GM12878 (cell line): ENCODE measurements at regions not wholly inside any gene's neighbourhood (a gene's known extent, or its start where the extent isn't known, plus 50 kb on each side); places are given as distances from the start of the nearest gene placed in this dataset.

Experiments used
- ATAC-seq: fragments of 200-7000 bp; cut with Tn5 transposase; 3 replicates; pipeline ENCODE4 v1.9.1; 2020; ENCODE audit warnings: mild to moderate bottlenecking, moderate library complexity
- BruUV-seq: library from RNA; stranded (reverse); fragments of 400-500 nt; replicated peaks from 2 replicates; lab custom pipeline; 2021; lab: Mats Ljungman, UMichigan
- CTCF ChIA-PET: fragments of 300-600 bp; sonication (Branson Sonifier 250); formaldehyde crosslinking; extraction: SDS; loops from one replicate; lab custom pipeline; 2021; ENCODE audit warnings: inconsistent platforms; lab: Yijun Ruan, JAX
- POLR2A ChIA-PET: fragments of 350-600 bp; formaldehyde crosslinking; extraction: SDS; loops from one replicate; lab custom pipeline; 2021; ENCODE audit warnings: inconsistent platforms; lab: Charles Lee
- RAD21 ChIA-PET: fragments of 300-600 bp; sonication (Branson Sonifier 250); formaldehyde crosslinking; loops from one replicate; lab custom pipeline; 2023; ENCODE audit warnings: antibody characterized with exemption; ENCODE audit not compliant: unreplicated experiment; lab: Charles Lee
- SMC1A ChIA-PET: fragments of 300-600 bp; sonication (Branson Sonifier 250); formaldehyde crosslinking; loops from one replicate; lab custom pipeline; 2023; ENCODE audit not compliant: unreplicated experiment, uncharacterized antibody; lab: Charles Lee
- DNase-seq: peaks from one replicate; pipeline ENCODE4 v3.0.0-alpha.2; 2011; ENCODE audit warnings: low read depth, low spot score
- FAIRE-seq: peaks from 3 replicates; lab custom pipeline; 2011; peaks lifted over from hg19 to GRCh38; lab: Jason Lieb, UNC
- H2AFZ ChIP-seq: 2 replicates; pipeline ENCODE4 v1.6.0; 2011; ENCODE audit warnings: low read depth, low read length, control low read depth; ENCODE audit not compliant: control insufficient read depth
- H3K27ac ChIP-seq: 2 replicates; pipeline ENCODE4 v1.5.1; 2011; ENCODE audit warnings: control low read depth; ENCODE audit not compliant: control insufficient read depth, insufficient read depth
- H3K27me3 ChIP-seq, 2 experiments: replicated peaks in 1 of 2; 2 replicates each; pipeline versions ENCODE4 v1.6.0 to v1.6.1; 2011; ENCODE audit warnings: low read length in 1 of 2; ENCODE audit not compliant: control insufficient read depth in 2 of 2, insufficient read depth in 2 of 2
- H3K36me3 ChIP-seq, 2 experiments: 2 replicates each; pipeline ENCODE4 v1.5.1; 2011; ENCODE audit warnings: low read length in 1 of 2; ENCODE audit not compliant: control insufficient read depth in 2 of 2, insufficient read depth in 2 of 2
- H3K4me1 ChIP-seq: 2 replicates; pipeline ENCODE4 v1.6.1; 2011; ENCODE audit warnings: mild to moderate bottlenecking, low read length, moderate library complexity, mixed read lengths; ENCODE audit not compliant: control insufficient read depth, insufficient read depth
- H3K4me2 ChIP-seq: 2 replicates; pipeline ENCODE4 v1.6.0; 2011; ENCODE audit warnings: control low read depth; ENCODE audit not compliant: control insufficient read depth, insufficient read depth
- H3K4me3 ChIP-seq: fragments of 200-600 bp; sonication (generic); 2 replicates; pipeline ENCODE4 v1.5.1; 2016
- H3K79me2 ChIP-seq: 2 replicates; pipeline ENCODE4 v1.6.0; 2011; ENCODE audit warnings: low read length; ENCODE audit not compliant: control insufficient read depth, insufficient read depth
- H3K9ac ChIP-seq: 2 replicates; pipeline ENCODE4 v1.8.0; 2011; ENCODE audit warnings: low read length, control low read depth, mixed read lengths; ENCODE audit not compliant: control insufficient read depth, insufficient read depth
- H3K9me3 ChIP-seq: replicated peaks from 3 replicates; pipeline ENCODE4 v1.5.1; 2011; ENCODE audit warnings: mild to moderate bottlenecking, low read length; ENCODE audit not compliant: control insufficient read depth, insufficient read depth
- H4K20me1 ChIP-seq: 2 replicates; pipeline ENCODE4 v1.6.0; 2011; ENCODE audit not compliant: control insufficient read depth, insufficient read depth
- ATF3 ChIP-seq: IDR thresholded peaks from 2 replicates; pipeline ENCODE4 v1.6.1; 2011; ENCODE audit warnings: low read depth, mild to moderate bottlenecking, low read length, moderate library complexity, borderline replicate concordance; ENCODE audit errors: extremely low read depth
- BACH1 ChIP-seq: fragments of 450-650 bp; IDR thresholded peaks from 2 replicates; pipeline ENCODE4 v1.6.1; 2017; ENCODE audit warnings: mild to moderate bottlenecking, borderline replicate concordance
- EGR1 ChIP-seq, 2 experiments: IDR thresholded peaks; 1 replicate in 1 of 2; 2 replicates in 1 of 2; pipeline ENCODE4 v1.6.1; 2011 to 2012; ENCODE audit warnings: low read depth in 2 of 2, low read length in 2 of 2, borderline replicate concordance in 1 of 2, mild to moderate bottlenecking in 1 of 2, moderate library complexity in 1 of 2
- HCFC1 ChIP-seq: fragments of 150-350 bp; IDR thresholded peaks from 2 replicates; pipeline ENCODE4 v1.6.1; 2014; ENCODE audit warnings: low read length
- HDGF ChIP-seq: fragments of 450-650 bp; IDR thresholded peaks from 2 replicates; pipeline ENCODE4 v1.6.1; 2016; ENCODE audit warnings: antibody characterized with exemption
- KDM1A ChIP-seq: fragments of 200-600 bp; sonication (generic); IDR thresholded peaks from 2 replicates; pipeline ENCODE4 v1.6.1; 2016; ENCODE audit warnings: borderline replicate concordance
- MTA2 ChIP-seq: fragments of 450-650 bp; IDR thresholded peaks from 2 replicates; pipeline ENCODE4 v1.6.1; 2016; ENCODE audit warnings: low read depth, mild to moderate bottlenecking, moderate library complexity
- MYC ChIP-seq: IDR thresholded peaks from 2 replicates; pipeline ENCODE4 v1.6.1; 2011; ENCODE audit warnings: mild to moderate bottlenecking, low read length, moderate library complexity, inconsistent platforms; ENCODE audit not compliant: insufficient read depth, insufficient replicate concordance, insufficient read length, severe bottlenecking
- RELA ChIP-seq: fragments of 450-650 bp; IDR thresholded peaks from 2 replicates; pipeline ENCODE4 v1.8.0; 2014; ENCODE audit warnings: borderline replicate concordance; ENCODE audit not compliant: partially characterized antibody
- REST ChIP-seq: IDR thresholded peaks from 2 replicates; pipeline ENCODE4 v1.6.1; 2012; ENCODE audit warnings: mild to moderate bottlenecking, low read depth, low read length
- SIN3A ChIP-seq: IDR thresholded peaks from 2 replicates; pipeline ENCODE4 v1.6.1; 2012; ENCODE audit warnings: low read depth, low read length, improper control_type of control experiment
- SKIL ChIP-seq: fragments of 450-650 bp; IDR thresholded peaks from 2 replicates; pipeline ENCODE4 v1.6.1; 2017; ENCODE audit warnings: mild to moderate bottlenecking, low read depth, inconsistent platforms; ENCODE audit not compliant: poor library complexity, severe bottlenecking
- SUZ12 ChIP-seq: fragments of 200-600 bp; sonication (generic); IDR thresholded peaks from one replicate; pipeline ENCODE4 v1.6.1; 2018; ENCODE audit warnings: antibody characterized with exemption, mild to moderate bottlenecking; ENCODE audit not compliant: unreplicated experiment
- ZNF217 ChIP-seq: fragments of 450-650 bp; IDR thresholded peaks from 2 replicates; pipeline ENCODE4 v1.6.1; 2017; ENCODE audit warnings: antibody characterized with exemption, mild to moderate bottlenecking
- WGBS: methylation state at CpG from one replicate; pipeline ENCODE4 v1.1.6; 2016; ENCODE audit warnings: low lambda C conversion rate; ENCODE audit not compliant: insufficient replicate concordance, insufficient coverage; ENCODE audit errors: missing lambda C conversion rate; 5-methylcytosine and 5-hydroxymethylcytosine counted together
- in situ Hi-C: fragments of 300-500 bp; cut with MboI; formaldehyde crosslinking; loops from 9 replicates; pipeline ENCODE4 v1.14.3; 2018; ENCODE audit warnings: mixed read lengths
- intact Hi-C: fragments of 100-400 bp; cut with micrococcal nuclease; formaldehyde crosslinking; loops from one replicate; pipeline ENCODE4 v1.14.2; 2022; ENCODE audit not compliant: unreplicated experiment

GRCh38 chr20:24815931-24816330, 133.1 kb upstream of the CST7 start:
- in situ Hi-C loops, result no loop called here
- Histone ChIP-seq H3K36me3 (no peaks in the 10 kb centered on the region), H3K9me3 (no peaks in the 10 kb centered on the region), H3K9ac (no peak overlapping the region), H3K79me2 (no peaks in the 10 kb centered on the region), H2AFZ (no peak overlapping the region), H4K20me1 (no peaks in the 10 kb centered on the region), H3K27me3 (no peaks in the 10 kb centered on the region), H3K4me1 (peaks cover 4% of the 10 kb centered on the region), H3K4me3 (no peak overlapping the region), H3K27ac (no peak overlapping the region), H3K4me2 (no peak overlapping the region)
- intact Hi-C loops, result no loop called here
- TF ChIP-seq RELA, result no peak
- TF ChIP-seq REST, result no peak
- TF ChIP-seq ATF3, result no peak
- TF ChIP-seq SIN3A, result no peak
- no peak for TF ChIP-seq HCFC1
- no peak for TF ChIP-seq ZNF217
- no peak for TF ChIP-seq SKIL
- no peak for TF ChIP-seq SUZ12
- no peak for TF ChIP-seq EGR1 (IDR thresholded peaks at IDR 0.05; ENCODE audit: borderline replicate concordance in 1 of 2, low read depth in 2 of 2, low read length in 2 of 2)
- no peak for TF ChIP-seq BACH1
- TF ChIP-seq KDM1A, result no peak
- no peak for TF ChIP-seq MYC
- no peak for TF ChIP-seq MTA2
- no peak for TF ChIP-seq HDGF
- ChIA-PET CTCF (no interaction called here), RAD21 (no interaction called here), SMC1A (no interaction called here), POLR2A (no interaction called here)
- FAIRE-seq (no peak), ATAC-seq (no peak), DNase-seq (no peak)
- 37% methylated on average over 16 of the region's 17 CpGs for WGBS
- no TSS peak for BruUV-seq
